ENCODE measurements at regions not wholly inside any gene's neighbourhood (a gene's known extent, or its start where the extent isn't known, plus 50 kb on each side); places are given as distances from the start of the nearest gene placed in this dataset.

DNA sequence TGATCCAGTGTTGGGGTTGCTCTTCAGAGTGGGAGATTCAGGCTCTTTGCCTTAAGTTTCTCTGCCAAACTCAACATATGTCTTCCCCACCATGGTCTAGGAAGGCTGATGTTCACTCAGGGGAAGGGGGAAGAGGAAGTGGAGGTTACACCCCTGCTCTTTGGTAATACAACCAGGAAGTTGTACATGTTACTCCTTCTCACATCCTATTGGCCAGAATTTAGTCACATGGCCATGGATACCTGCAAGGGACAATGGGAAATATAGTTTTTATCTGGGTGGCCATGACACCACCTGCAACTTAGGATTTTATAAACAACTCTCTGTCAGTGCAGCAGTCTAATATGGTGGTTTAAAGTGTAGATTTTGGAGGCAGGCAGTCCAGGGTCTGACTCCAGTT, 150.9 kb downstream of the TBX5 start:
- FAIRE-seq, result no peak
- no peak for DNase-seq (ENCODE audit: low spot score in 2 of 2)

DNA sequence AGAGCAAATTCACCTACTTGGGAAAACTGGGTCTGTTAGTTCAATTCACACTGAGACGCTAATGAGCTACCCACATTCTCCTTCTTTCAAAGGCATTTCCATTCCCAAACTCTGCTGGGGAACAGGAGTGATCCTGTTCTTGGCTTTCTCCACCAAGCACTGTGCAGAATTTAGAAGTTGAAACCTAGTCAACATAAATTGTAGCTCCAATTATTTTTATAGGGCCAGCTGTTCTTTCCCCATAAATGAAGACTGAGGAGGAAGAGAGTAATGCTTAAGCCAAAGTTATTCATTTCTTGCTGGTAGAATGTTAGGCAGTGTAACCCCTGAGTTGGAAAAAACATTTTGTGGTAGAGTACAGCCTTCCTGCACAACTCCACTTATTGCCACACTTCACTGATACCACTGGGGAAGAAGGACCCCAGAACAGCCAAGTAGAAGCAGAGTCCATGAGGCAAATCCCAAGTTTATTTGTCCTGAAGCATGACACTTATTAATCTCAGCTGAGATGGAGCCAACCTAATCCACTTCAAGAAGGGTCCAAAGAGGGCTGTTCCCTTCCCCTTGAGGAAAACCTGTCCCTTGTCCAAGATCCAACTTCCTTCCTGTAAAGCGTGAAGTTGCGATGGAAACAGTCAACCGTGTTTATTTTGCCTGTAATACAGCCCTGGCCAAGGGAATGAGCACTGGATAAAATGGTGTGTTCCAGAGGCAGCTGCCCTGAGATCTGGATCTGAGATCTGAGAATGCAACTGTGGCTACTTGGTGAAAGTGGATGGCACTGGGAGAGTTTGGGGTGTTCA, 151.8 kb downstream of the TBX5 start:
- FAIRE-seq, result no peak
- DNase-seq (ENCODE audit: low spot score in 2 of 2), result no peak

DNA sequence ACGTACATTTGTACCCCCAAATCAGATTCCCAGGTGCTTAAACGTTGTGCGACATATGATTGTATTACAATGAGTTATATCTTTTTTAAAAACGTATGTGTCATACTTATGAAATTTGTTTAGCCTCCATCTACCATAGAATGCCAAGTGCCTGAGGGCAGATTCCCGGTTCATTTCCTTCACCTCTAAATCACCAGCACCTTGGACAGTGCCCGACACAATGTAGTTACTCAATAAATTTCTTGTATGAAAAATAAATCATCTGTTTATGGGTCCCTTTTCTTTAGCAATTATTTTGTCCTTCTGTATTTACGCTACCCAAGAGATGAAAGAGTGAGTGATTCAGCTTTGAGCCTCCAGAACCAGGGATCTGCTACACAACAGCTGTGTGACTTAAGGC, 157.4 kb downstream of the TBX5 start:
- no peak for FAIRE-seq
- no peak for DNase-seq (ENCODE audit: low spot score in 2 of 2)

DNA sequence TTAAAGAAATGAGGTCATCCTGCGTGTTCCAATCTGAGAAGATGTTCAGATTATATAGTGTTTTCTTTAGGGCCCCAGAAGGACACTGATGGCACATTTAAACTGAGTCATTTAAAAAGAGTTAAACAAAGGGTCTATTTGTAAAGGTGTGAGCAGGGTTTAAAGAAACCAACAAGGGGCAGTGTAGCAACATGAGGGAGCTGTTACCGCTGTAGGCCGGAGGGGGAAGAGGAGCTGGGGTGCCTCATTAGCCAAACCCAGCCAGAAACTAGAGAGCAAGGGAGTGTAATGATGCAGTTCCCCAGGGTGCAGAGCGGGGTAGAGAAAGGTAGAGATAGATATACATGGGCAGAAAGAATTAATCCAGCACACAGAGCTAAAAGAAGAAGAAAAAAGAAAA, 160.4 kb downstream of the TBX5 start:
- FAIRE-seq, result no peak
- DNase-seq (ENCODE audit: low spot score in 2 of 2), result no peak

GRCh38 chr12:114241973-114242434, 163.9 kb downstream of the TBX5 start:
- no peak for FAIRE-seq
- DNase-seq (ENCODE audit: low spot score in 2 of 2), result no peak

DNA sequence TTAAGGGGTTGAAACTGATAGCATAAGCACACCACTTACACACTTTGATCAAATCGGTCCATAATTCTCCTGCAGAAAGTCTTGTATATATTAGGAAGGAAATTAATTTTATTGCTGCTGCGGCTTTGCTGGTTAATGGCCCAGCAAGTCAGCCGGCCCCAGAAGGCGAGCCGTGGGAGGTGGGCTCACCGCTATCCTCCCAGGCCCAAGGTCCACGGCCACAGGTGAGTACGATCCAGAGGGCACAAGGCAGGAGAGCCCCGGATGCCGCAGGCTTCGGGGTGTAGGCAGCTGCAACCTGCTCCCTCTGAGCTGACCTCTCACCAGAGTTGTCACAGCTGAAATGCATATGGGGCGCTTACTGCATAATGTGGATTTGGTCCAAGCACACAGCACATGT, 165.7 kb downstream of the TBX5 start:
- FAIRE-seq (no peak), DNase-seq (ENCODE audit: low spot score in 2 of 2) (no peak)

DNA sequence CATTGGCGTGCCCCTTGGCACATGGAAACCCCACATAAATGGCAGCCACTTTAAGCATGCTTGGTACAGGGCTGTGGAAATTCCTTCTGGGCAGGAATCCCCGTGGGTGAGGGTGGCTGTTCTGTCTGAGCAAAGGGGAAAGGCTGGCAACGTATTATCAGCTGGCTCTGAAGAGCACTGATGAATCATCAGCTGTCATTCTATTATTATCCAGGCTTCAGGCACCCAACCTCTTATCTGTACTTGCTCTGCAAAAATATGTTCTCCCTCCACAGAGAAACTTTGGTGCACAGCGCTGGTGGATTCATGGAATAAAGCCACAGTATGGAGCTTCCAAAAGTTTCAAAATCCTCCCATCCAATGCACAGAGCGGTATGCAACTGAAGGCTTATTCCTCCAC, 167.1 kb downstream of the TBX5 start:
- FAIRE-seq (no peak), DNase-seq (ENCODE audit: low spot score in 2 of 2) (no peak)

GRCh38 chr12:114237230-114237629, 168.7 kb downstream of the TBX5 start:
- DNase-seq (ENCODE audit: low spot score in 2 of 2), result no peak
- no peak for FAIRE-seq

DNA sequence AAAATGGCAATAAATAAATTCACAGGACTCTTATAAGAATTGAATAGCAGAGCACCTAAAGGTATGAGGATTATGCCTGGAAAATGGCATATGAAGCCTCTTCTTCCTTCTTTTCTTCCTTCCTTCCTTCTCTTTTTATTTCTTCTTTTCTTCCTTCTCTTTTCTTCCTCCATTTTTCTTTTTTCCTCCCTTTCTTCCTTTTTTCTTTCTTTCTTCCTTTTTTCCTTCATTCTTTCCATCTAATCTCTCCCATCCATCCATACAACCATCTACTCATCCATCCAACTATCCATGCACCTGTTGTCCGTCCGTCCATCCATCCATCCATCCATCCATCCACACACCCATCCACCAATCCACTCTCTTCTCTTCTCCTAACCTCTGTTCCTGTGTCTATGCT, 173.8 kb downstream of the TBX5 start:
- no peak for DNase-seq (ENCODE audit: low spot score in 2 of 2)
- no peak for FAIRE-seq

DNA sequence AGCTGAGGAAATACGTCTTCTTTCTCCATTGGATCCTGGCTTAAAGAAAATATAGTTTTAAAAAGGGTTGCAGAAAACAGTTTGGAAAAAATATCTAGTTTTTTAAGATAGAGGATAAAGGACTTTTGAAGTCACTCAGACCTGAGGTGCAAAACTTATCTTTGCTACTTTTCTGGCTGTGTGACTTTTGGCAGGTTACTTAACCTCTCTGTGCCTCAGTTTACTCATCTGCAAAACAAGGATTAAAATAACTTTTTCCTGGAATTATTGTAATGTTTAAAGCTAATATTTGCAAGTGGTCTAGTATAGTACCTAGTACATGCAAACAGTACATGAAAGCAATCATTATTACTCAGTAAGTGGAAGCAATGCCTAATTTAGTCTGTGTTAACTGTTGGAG, 176.8 kb downstream of the TBX5 start:
- no peak for FAIRE-seq
- no peak for DNase-seq (ENCODE audit: low spot score in 2 of 2)

DNA sequence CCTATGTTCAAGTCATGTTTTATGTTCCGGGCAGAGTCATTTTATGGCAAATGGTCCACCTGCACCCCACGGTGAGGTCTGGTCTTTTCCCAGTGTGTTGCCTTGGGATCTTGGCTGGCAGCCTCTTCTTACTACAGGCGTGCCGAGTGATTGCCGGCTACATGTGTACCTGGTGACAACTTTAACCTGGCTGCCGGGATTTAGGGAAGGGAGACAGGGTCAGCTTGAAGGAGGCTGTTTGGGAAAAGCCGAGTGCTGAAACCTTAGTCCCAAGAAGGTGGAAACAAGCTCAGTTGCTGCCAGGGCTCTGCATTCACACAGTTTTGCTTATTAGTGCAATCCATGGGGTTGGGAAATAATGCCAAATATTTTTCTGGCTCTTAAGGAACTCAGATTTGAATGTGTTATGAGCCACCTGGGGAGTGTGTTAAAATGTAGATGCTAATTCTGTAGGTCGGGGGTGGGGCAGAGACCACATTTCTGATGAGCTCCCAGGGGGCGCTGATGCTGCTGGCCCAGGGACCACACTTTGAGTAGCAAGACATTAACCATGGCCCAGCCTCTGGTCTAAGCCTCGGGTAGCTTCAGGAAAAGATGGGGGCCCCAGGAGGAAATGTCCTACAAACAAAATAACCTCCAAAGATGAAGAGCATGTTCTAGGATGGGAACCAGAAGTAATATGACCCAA, 179.6 kb downstream of the TBX5 start:
- no peak for FAIRE-seq
- no peak for DNase-seq (ENCODE audit: low spot score in 2 of 2)

- DNase-seq (ENCODE audit: low spot score in 2 of 2) (no peak), FAIRE-seq (no peak)
These were observed 183.8 kb downstream of the TBX5 start for GRCh38 chr12:114221957-114222630.

DNA sequence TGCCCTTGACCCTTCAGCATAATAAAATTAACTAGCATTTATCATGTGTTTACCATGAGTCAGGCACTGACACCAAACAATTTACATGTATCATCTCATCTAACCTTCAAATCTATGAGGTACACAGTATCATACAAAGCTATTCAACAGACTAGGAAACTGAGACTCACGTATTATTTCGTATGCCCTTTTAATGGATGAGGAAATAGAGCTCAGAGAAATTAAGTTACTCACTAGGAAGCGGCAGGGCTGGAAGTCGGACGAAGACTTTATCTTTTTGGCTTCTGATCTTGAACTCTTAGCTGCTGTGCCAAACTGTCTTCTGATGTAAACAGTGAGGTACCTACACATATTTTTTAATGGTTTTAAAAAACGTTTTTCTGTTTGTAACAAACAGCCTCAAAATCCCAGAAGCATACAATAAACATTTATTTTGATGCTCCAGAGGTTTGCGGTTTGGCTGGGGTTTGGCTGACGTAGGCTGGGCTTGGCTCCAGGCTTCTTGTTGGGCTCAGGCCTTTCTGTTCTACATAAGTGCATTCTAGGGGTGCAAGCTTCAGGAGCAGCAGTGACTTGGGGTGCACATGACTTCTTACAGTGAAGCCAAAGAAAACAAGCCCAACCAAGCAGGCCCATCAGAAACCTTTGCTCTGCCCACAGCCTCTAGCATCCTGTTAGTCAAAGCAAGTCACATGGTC, 184.7 kb downstream of the TBX5 start:
- FAIRE-seq (no peak), DNase-seq (ENCODE audit: low spot score in 2 of 2) (no peak)

DNA sequence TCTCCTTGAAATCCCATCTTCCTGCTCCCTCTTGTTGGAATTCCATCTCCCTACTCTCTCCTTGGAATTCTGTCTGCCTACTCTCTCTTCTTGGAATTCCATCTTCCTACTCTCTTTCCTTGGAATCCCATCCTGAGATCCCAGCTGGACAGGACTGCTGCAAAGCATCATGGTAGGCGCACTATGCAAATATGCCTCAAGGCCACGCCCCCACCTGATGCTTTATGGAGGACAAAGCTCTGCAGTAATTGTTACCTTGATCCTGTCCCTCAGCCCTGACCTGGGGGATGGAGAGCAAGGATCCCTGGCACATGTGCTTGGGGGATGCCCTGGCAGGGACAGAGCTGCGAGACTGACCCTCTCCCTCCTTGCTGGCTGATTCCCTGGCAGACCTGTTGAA, 185.6 kb downstream of the TBX5 start:
- DNase-seq (ENCODE audit: low spot score in 2 of 2) (no peak), FAIRE-seq (no peak)

DNA sequence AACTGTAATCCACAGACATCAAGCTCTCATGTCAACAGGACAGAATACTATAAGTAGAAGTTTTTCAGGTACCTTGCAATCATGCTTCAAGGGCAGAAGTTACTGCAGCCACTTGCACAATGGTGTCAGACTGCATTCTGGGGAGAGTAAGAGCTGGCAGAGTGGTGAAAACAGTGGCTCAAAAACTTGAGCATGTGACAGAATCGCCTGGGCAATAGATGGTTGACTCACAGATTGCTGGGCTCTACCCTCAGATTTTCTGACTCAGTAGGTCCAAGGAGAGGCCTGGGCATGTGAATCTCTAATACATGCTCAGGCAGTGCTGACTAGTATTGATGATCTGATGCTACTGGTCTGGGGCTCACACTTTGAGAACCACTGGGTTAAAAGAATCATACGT, 187.8 kb downstream of the TBX5 start:
- FAIRE-seq, result no peak
- DNase-seq (ENCODE audit: low spot score in 2 of 2), result no peak

DNA sequence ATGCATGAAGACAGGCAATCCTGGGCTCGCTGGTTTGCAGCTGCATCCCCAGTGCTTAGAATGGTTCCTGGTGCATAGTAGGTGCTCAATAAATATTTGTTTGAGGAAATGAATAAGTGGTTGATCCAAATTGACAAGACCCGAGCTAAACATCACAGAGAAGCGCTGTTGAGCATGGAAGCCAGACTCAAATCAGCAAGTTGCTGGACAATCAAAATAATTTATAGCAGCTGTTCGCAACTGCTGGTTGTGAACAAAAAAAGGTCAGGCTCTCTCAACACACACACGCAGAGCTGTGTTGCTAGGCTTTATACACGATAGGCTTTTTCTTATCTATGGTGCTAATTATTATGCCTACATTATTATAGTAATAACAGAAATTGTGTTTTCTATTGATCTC, 190.2 kb downstream of the TBX5 start:
- FAIRE-seq (no peak), DNase-seq (ENCODE audit: low spot score in 2 of 2) (no peak)

GRCh38 chr12:114213055-114213581, 192.8 kb downstream of the TBX5 start:
- FAIRE-seq (no peak), DNase-seq (ENCODE audit: low spot score in 2 of 2) (peak in 1 of 2 donors; percentile 11)

GRCh38 chr12:114209861-114210260, 196.1 kb downstream of the TBX5 start:
- no peak for FAIRE-seq
- DNase-seq (ENCODE audit: low spot score in 2 of 2), result no peak

DNA sequence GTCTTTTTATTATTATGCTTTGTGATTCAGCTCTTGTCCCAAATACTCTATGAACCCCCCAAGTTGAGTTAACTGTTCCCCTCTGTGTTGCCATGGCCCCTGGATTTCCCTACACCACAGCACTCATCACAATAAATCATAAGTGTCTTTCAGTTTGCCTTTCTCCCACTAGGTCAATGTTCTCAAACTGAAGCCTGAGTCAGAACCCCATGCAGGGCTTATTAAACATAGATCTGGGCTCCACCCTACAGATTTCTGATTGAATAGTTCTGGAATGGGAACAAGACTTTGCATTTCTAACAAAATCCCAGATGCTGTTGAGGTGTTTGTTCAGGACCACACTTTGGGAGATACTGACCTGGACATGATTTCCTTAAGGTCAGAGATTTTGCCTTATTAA, 199.4 kb downstream of the TBX5 start:
- DNase-seq (ENCODE audit: low spot score in 2 of 2) (no peak), FAIRE-seq (no peak)

GRCh38 chr12:114201794-114202193, 204.2 kb downstream of the TBX5 start:
- no peak for DNase-seq (ENCODE audit: low spot score in 2 of 2)

DNA sequence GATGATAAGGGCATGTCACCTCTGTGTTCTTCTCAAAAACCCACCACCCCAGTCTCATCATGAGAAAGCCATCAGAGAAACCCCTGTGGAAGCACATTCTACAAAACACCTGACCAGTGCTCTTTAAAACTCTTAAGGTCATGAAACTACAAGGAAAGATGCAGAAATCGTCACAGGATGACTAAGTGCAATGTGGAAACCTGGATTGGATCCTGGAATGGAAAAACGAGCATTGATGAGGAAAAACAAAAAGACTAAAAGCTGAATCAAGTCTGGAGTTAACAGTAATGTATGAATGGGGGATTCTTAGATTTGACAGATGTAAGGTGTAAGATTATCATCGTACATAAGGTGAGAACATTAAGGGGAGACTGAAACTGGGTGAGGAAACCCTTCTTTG, 211.0 kb downstream of the TBX5 start:
- no peak for DNase-seq (ENCODE audit: low spot score in 2 of 2)
- FAIRE-seq, result no peak

More at GRCh38 chr12:114201794-114202193, 204.2 kb downstream of the TBX5 start:
- no peak for FAIRE-seq
